Gastrocnemius medialis (tissue), 4 donors: ENCODE measurements at regions not wholly inside any gene's neighbourhood (a gene's known extent, or its start where the extent isn't known, plus 50 kb on each side); places are given as distances from the start of the nearest gene placed in this dataset.

ENCODE experiments used
- CTCF ChIP-seq, 5 experiments: fragments of 450-650 bp in 3 of 5; fragments of 200-600 bp in 2 of 5; sonication (generic) in 2 of 5; IDR thresholded peaks in 4 of 5; conservative IDR thresholded peaks in 1 of 5; 1 replicate in 4 of 5; 2 replicates in 1 of 5; pipeline ENCODE4 v1.5.1; 2016 to 2019; ENCODE audit warnings: antibody characterized with exemption in 5 of 5, mild to moderate bottlenecking in 3 of 5, moderate library complexity in 3 of 5
- POLR2A ChIP-seq, 2 donors: fragments of 450-650 bp; IDR thresholded peaks; one replicate each; pipeline ENCODE4 v1.6.1; 2017; ENCODE audit warnings: antibody characterized with exemption in 2 of 2, mild to moderate bottlenecking in 2 of 2, moderate library complexity in 2 of 2

- TF ChIP-seq CTCF (IDR thresholded peaks at IDR 0.05 in 4 of 5, conservative IDR thresholded peaks at IDR 0.05 in 1 of 5) (no peak), POLR2A (IDR thresholded peaks at IDR 0.05) (no peak)
These were observed 719.4 kb downstream of the DIAPH3 start for GRCh38 chr13:59444210-59444857.
